ENCODE measurements at regions not wholly inside any gene's neighbourhood (a gene's known extent, or its start where the extent isn't known, plus 50 kb on each side); places are given as distances from the start of the nearest gene placed in this dataset.

GRCh38 chr1:73517603-73518191 is 680.3 kb downstream of the LRRIQ3 start:
- Histone ChIP-seq H4K20me1 (no peaks in the 10 kb centered on the region), H3K27me3 (no peaks in the 10 kb centered on the region), H3K27ac (no peak overlapping the region), H3K4me3 (no peak overlapping the region), H3K36me3 (no peaks in the 10 kb centered on the region), H3K9ac (no peak overlapping the region), H3K4me2 (no peak overlapping the region), H3K4me1 (peaks cover 0 to 28% (median 9%) of the 10 kb centered on the region in 10 experiments; a peak in 11 of 20 replicates), H3K9me3 (replicated peaks in 1 of 11) (no peaks in the 10 kb centered on the region)
- TF ChIP-seq Cebpa-rat (IDR thresholded peaks at IDR 0.05), result no peak

GRCh38 chr1:73516451-73516850 is 681.5 kb downstream of the LRRIQ3 start:
- H3K36me3 ChIP-seq, result no peaks in the 10 kb centered on the region

GRCh38 chr1:73511038-73511437 is 686.9 kb downstream of the LRRIQ3 start:
- no peak overlapping the region for H3K4me3 ChIP-seq
- no peaks in the 10 kb centered on the region for H3K36me3 ChIP-seq
- H3K27ac ChIP-seq, result no peak overlapping the region
- no peak for TF ChIP-seq Cebpa-rat (IDR thresholded peaks at IDR 0.05)
- no peak overlapping the region for H3K4me2 ChIP-seq
- H3K4me1 ChIP-seq, result peaks cover 0 to 7% (median under 1%) of the 10 kb centered on the region in 10 experiments; a peak in 8 of 20 replicates
- H4K20me1 ChIP-seq, result no peaks in the 10 kb centered on the region
- no peak overlapping the region for H3K9ac ChIP-seq
- no peaks in the 10 kb centered on the region for H3K9me3 ChIP-seq (replicated peaks in 1 of 11)
- no peaks in the 10 kb centered on the region for H3K27me3 ChIP-seq

More at GRCh38 chr1:73516451-73516850, 681.5 kb downstream of the LRRIQ3 start:
- no peak overlapping the region for H3K4me3 ChIP-seq
- TF ChIP-seq Cebpa-rat (IDR thresholded peaks at IDR 0.05), result no peak
- H3K27ac ChIP-seq, result peak overlapping the region in 6 of 11 experiments; percentile 18 to 72 (median 43); a peak in 10 of 22 replicates
- H3K4me2 ChIP-seq, result peak overlapping the region in 5 of 11 experiments; percentile 35 to 81 (median 54); a peak in 7 of 22 replicates
- no peaks in the 10 kb centered on the region for H3K9me3 ChIP-seq (replicated peaks in 1 of 11)
- no peaks in the 10 kb centered on the region for H3K27me3 ChIP-seq
- no peaks in the 10 kb centered on the region for H4K20me1 ChIP-seq
- peaks cover 0 to 23% (median 7%) of the 10 kb centered on the region in 10 experiments; a peak in 11 of 20 replicates for H3K4me1 ChIP-seq
- no peak overlapping the region for H3K9ac ChIP-seq

- Histone ChIP-seq H4K20me1 (no peaks in the 10 kb centered on the region), H3K9ac (no peak overlapping the region), H3K4me1 (no peaks in the 10 kb centered on the region), H3K9me3 (replicated peaks in 1 of 11) (no peaks in the 10 kb centered on the region), H3K27me3 (no peaks in the 10 kb centered on the region), H3K27ac (no peak overlapping the region), H3K36me3 (no peaks in the 10 kb centered on the region), H3K4me2 (no peak overlapping the region), H3K4me3 (no peak overlapping the region)
- no peak for TF ChIP-seq Cebpa-rat (IDR thresholded peaks at IDR 0.05)
Measured at GRCh38 chr1:73500154-73500553, 697.8 kb downstream of the LRRIQ3 start.

- H3K9me3 ChIP-seq (replicated peaks in 1 of 11), result no peaks in the 10 kb centered on the region
- TF ChIP-seq Cebpa-rat (IDR thresholded peaks at IDR 0.05), result no peak
Measured at GRCh38 chr1:73499671-73500070, 698.3 kb downstream of the LRRIQ3 start.

GRCh38 chr1:73491621-73492020 is 706.4 kb downstream of the LRRIQ3 start:
- no peaks in the 10 kb centered on the region for H3K27me3 ChIP-seq
- no peak overlapping the region for H3K4me3 ChIP-seq
- H3K9me3 ChIP-seq (replicated peaks in 1 of 11), result 0 out of 22 replicates have a peak, but pooled peaks cover 0 to 6% (median 0%) of the 10 kb centered on the region in 11 experiments
- TF ChIP-seq Cebpa-rat (IDR thresholded peaks at IDR 0.05), result no peak
- H4K20me1 ChIP-seq, result no peaks in the 10 kb centered on the region
- H3K27ac ChIP-seq, result no peak overlapping the region
- H3K4me2 ChIP-seq, result no peak overlapping the region
- no peak overlapping the region for H3K9ac ChIP-seq
- no peaks in the 10 kb centered on the region for H3K4me1 ChIP-seq
- H3K36me3 ChIP-seq, result no peaks in the 10 kb centered on the region

More at GRCh38 chr1:73499671-73500070, 698.3 kb downstream of the LRRIQ3 start:
- Histone ChIP-seq H3K36me3 (no peaks in the 10 kb centered on the region), H3K4me2 (no peak overlapping the region), H3K27ac (no peak overlapping the region), H3K4me3 (no peak overlapping the region), H3K4me1 (no peaks in the 10 kb centered on the region), H4K20me1 (no peaks in the 10 kb centered on the region), H3K9ac (no peak overlapping the region), H3K27me3 (no peaks in the 10 kb centered on the region)

- Histone ChIP-seq H4K20me1 (no peaks in the 10 kb centered on the region), H3K4me2 (peak overlapping the region in 8 of 11 experiments; percentile 0 to 46 (median 20); a peak in 11 of 22 replicates), H3K27ac (no peak overlapping the region), H3K36me3 (no peaks in the 10 kb centered on the region), H3K9me3 (replicated peaks in 1 of 11) (no peaks in the 10 kb centered on the region), H3K4me1 (peaks cover 0 to 15% (median 10%) of the 10 kb centered on the region in 10 experiments; a peak in 14 of 20 replicates), H3K4me3 (no peak overlapping the region), H3K9ac (no peak overlapping the region), H3K27me3 (no peaks in the 10 kb centered on the region)
- TF ChIP-seq Cebpa-rat (IDR thresholded peaks at IDR 0.05), result no peak
Measured at GRCh38 chr1:73475316-73475870, 722.6 kb downstream of the LRRIQ3 start.

GRCh38 chr1:73472810-73473209 is 725.2 kb downstream of the LRRIQ3 start:
- H3K27ac ChIP-seq, result no peak overlapping the region
- H3K4me2 ChIP-seq, result no peak overlapping the region
- no peaks in the 10 kb centered on the region for H3K9me3 ChIP-seq (replicated peaks in 1 of 11)
- no peak overlapping the region for H3K9ac ChIP-seq
- no peaks in the 10 kb centered on the region for H4K20me1 ChIP-seq
- TF ChIP-seq Cebpa-rat (IDR thresholded peaks at IDR 0.05), result no peak
- H3K36me3 ChIP-seq, result no peaks in the 10 kb centered on the region
- peaks cover 0 to 15% (median 10%) of the 10 kb centered on the region in 10 experiments; a peak in 14 of 20 replicates for H3K4me1 ChIP-seq
- H3K27me3 ChIP-seq, result no peaks in the 10 kb centered on the region
- H3K4me3 ChIP-seq, result no peak overlapping the region

- Histone ChIP-seq H3K4me2 (no peak overlapping the region), H3K4me1 (no peaks in the 10 kb centered on the region), H3K27me3 (no peaks in the 10 kb centered on the region), H3K9ac (no peak overlapping the region), H4K20me1 (no peaks in the 10 kb centered on the region), H3K4me3 (no peak overlapping the region), H3K27ac (no peak overlapping the region), H3K36me3 (no peaks in the 10 kb centered on the region), H3K9me3 (replicated peaks in 1 of 11) (no peaks in the 10 kb centered on the region)
- no peak for TF ChIP-seq Cebpa-rat (IDR thresholded peaks at IDR 0.05)
Measured at GRCh38 chr1:73467731-73468130, 730.2 kb downstream of the LRRIQ3 start.

- Histone ChIP-seq H3K27ac (no peak overlapping the region), H3K4me2 (no peak overlapping the region), H3K4me3 (no peak overlapping the region), H3K9me3 (replicated peaks in 1 of 11) (no peaks in the 10 kb centered on the region), H3K4me1 (no peaks in the 10 kb centered on the region), H4K20me1 (no peaks in the 10 kb centered on the region), H3K27me3 (no peaks in the 10 kb centered on the region), H3K9ac (no peak overlapping the region), H3K36me3 (no peaks in the 10 kb centered on the region)
- TF ChIP-seq Cebpa-rat (IDR thresholded peaks at IDR 0.05), result no peak
Measured at GRCh38 chr1:73463873-73464272, 734.1 kb downstream of the LRRIQ3 start.
